IgD-negative memory B cell (primary cell): ENCODE measurements at regions not wholly inside any gene's neighbourhood (a gene's known extent, or its start where the extent isn't known, plus 50 kb on each side); places are given as distances from the start of the nearest gene placed in this dataset.

ENCODE experiments used
- H3K27ac Mint-ChIP-seq, 3 donors: one replicate each; pipeline ENCODE4 v1.8.0; 2020 to 2022; ENCODE audit warnings: mild to moderate bottlenecking in 3 of 3, mixed read lengths in 3 of 3, moderate library complexity in 1 of 3
- H3K27me3 Mint-ChIP-seq: one replicate; pipeline ENCODE4 v1.8.0; 2021; ENCODE audit warnings: mixed read lengths
- H3K36me3 Mint-ChIP-seq: one replicate; pipeline ENCODE4 v1.8.0; 2020; ENCODE audit warnings: mild to moderate bottlenecking, mixed read lengths
- H3K4me1 Mint-ChIP-seq, 3 donors: one replicate each; pipeline ENCODE4 v1.8.0; 2020 to 2022; ENCODE audit warnings: mixed read lengths in 3 of 3, mild to moderate bottlenecking in 1 of 3
- H3K4me3 Mint-ChIP-seq, 4 donors: one replicate each; pipeline ENCODE4 v1.8.0; 2020 to 2022; ENCODE audit warnings: mild to moderate bottlenecking in 4 of 4, mixed read lengths in 4 of 4, moderate library complexity in 3 of 4
- H3K9me3 Mint-ChIP-seq, 3 donors: one replicate each; pipeline ENCODE4 v1.8.0; 2020 to 2021; ENCODE audit warnings: mixed read lengths in 3 of 3, mild to moderate bottlenecking in 1 of 3

DNA sequence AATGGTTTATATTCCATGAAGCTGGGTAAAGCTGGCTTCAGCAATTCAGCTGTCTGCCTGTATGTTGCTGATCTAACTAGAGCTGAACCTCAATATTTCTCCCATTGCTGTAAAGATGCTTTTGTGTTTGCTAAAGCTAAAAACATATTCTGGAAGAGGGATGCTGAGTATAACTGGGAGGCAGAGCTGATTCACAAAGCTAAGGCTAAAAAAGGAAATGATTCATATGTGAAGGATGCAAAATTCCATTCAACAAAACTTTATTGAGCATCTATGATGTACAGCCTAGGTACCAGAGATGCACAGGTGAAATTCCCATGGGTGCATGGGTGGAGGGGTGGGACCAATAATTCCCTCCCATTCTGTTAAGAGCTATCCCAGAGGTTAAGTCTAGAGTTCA, 193.9 kb downstream of the KIF18A start:
- Mint-ChIP-seq H3K4me1 (no peaks in the 10 kb centered on the region), H3K9me3 (peaks cover 0 to 2% (median 0%) of the 10 kb centered on the region in 3 donors), H3K27me3 (no peaks in the 10 kb centered on the region), H3K4me3 (no peak overlapping the region), H3K36me3 (peaks cover 2% of the 10 kb centered on the region), H3K27ac (no peak overlapping the region)

DNA sequence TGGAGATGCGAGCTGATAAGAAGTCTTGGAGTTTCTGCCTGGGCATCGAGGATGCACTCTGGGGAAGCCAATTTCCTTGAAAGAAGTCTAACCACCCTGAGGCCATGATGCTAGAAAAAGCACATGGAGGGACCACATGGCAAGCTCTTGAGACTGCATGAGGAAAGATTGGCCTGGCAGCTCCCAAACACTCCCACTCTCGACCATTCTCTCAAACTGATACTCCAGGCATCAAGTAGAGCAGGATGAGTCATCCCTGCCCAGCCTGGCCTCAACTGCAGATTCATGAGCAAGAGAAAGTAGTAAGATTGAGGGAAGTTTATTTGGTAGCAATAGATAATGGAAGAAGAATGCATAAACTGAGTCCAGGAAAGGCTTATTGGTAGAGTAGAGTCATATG, 194.3 kb downstream of the KIF18A start:
- Mint-ChIP-seq H3K36me3 (peaks cover 2% of the 10 kb centered on the region), H3K9me3 (peaks cover 0 to 2% (median 0%) of the 10 kb centered on the region in 3 donors), H3K27ac (no peak overlapping the region), H3K27me3 (no peaks in the 10 kb centered on the region), H3K4me3 (no peak overlapping the region), H3K4me1 (no peaks in the 10 kb centered on the region)

GRCh38 chr11:27912916-27913315, 195.0 kb downstream of the KIF18A start:
- peaks cover 0 to 2% (median 0%) of the 10 kb centered on the region in 3 donors for H3K9me3 Mint-ChIP-seq
- no peak overlapping the region for H3K4me3 Mint-ChIP-seq
- no peak overlapping the region for H3K27ac Mint-ChIP-seq
- peaks cover 2% of the 10 kb centered on the region for H3K36me3 Mint-ChIP-seq
- no peaks in the 10 kb centered on the region for H3K27me3 Mint-ChIP-seq
- no peaks in the 10 kb centered on the region for H3K4me1 Mint-ChIP-seq

DNA sequence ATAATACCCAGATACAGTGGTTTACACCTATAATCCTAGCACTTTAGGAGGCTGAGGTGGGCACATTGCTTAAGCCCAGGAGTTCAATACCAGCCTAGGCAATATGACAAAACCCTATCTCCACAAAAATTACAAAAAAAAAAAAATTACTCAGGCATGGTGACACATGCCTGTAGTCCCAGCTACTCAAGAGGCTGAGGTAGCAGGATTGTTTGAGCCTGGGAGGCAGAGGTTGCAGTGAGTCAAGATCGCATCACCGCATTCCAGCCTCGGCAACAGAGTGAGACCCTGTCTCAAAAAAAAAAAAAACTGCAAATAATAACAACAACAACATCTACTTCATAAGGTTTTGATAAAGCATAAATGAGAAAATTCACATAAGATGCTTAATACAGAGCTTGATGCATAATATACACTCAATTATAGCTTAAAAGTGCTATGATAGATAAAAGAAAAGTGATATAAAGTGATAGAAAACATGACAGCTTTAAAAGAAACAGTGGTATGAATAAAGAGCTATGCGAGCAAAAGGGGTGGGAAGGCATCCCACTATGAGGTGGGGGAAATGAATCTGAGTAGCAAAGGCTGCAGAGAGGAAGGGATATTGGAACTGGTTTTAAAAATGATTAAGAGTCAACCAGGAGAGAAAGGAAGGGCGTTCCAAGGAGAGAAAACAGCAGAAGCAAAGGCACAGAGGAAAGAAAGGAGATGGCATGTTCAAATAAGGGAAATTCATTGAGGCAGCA, 197.6 kb downstream of the KIF18A start:
- H3K4me3 Mint-ChIP-seq: no peak overlapping the region
- peaks cover 0 to 4% (median 2%) of the 10 kb centered on the region in 3 donors for H3K9me3 Mint-ChIP-seq
- peaks cover 0 to 2% (median 0%) of the 10 kb centered on the region in 3 donors for H3K4me1 Mint-ChIP-seq

GRCh38 chr11:27909386-27909785, 198.6 kb downstream of the KIF18A start:
- Mint-ChIP-seq H3K4me3 (no peak overlapping the region), H3K36me3 (no peaks in the 10 kb centered on the region), H3K9me3 (peaks cover 0 to 4% (median 2%) of the 10 kb centered on the region in 3 donors), H3K4me1 (peaks cover 0 to 2% (median 0%) of the 10 kb centered on the region in 3 donors), H3K27me3 (no peaks in the 10 kb centered on the region), H3K27ac (no peak overlapping the region)

More for the DNA sequence above, 197.6 kb downstream of the KIF18A start:
- no peak overlapping the region for H3K27ac Mint-ChIP-seq
- no peaks in the 10 kb centered on the region for H3K27me3 Mint-ChIP-seq
- no peaks in the 10 kb centered on the region for H3K36me3 Mint-ChIP-seq

DNA sequence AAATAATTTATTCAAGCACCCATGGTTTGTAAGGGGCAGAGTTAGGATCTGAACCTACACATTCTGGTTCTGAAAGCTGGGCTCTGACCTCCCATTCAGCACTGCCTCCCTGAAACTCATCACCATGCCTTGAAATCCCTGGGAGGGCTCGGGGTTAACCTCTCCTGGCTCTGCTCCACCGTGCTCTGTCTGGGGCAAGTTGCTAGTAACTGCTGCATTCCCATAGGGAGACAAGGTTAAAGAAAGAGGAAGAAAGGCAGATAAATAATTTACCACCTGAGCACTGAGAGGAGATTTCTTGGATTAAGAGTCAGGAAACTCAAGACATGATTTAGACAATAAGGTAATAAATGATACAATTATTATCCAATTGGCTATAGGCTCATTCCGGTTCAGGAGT, 199.3 kb downstream of the KIF18A start:
- H3K9me3 Mint-ChIP-seq: peaks cover 0 to 4% (median 2%) of the 10 kb centered on the region in 3 donors
- no peak overlapping the region for H3K27ac Mint-ChIP-seq
- H3K4me3 Mint-ChIP-seq: no peak overlapping the region
- H3K27me3 Mint-ChIP-seq: no peaks in the 10 kb centered on the region
- H3K36me3 Mint-ChIP-seq: no peaks in the 10 kb centered on the region
- peaks cover 0 to 2% (median 0%) of the 10 kb centered on the region in 3 donors for H3K4me1 Mint-ChIP-seq

- H3K4me3 Mint-ChIP-seq: no peak overlapping the region
- no peaks in the 10 kb centered on the region for H3K36me3 Mint-ChIP-seq
- peaks cover 0 to 2% (median 0%) of the 10 kb centered on the region in 3 donors for H3K4me1 Mint-ChIP-seq
- H3K9me3 Mint-ChIP-seq: peaks cover 0 to 4% (median 2%) of the 10 kb centered on the region in 3 donors
- no peaks in the 10 kb centered on the region for H3K27me3 Mint-ChIP-seq
- H3K27ac Mint-ChIP-seq: no peak overlapping the region
Observed at GRCh38 chr11:27907530-27907929, 200.4 kb downstream of the KIF18A start.

- Mint-ChIP-seq H3K27ac (no peak overlapping the region), H3K4me3 (no peak overlapping the region), H3K27me3 (no peaks in the 10 kb centered on the region), H3K9me3 (peaks cover 0 to 4% (median 2%) of the 10 kb centered on the region in 3 donors), H3K36me3 (no peaks in the 10 kb centered on the region), H3K4me1 (peaks cover 0 to 2% (median 0%) of the 10 kb centered on the region in 3 donors)
Observed at GRCh38 chr11:27907091-27907490, 200.9 kb downstream of the KIF18A start.

GRCh38 chr11:27904358-27905055, 203.4 kb downstream of the KIF18A start:
- H3K36me3 Mint-ChIP-seq: no peaks in the 10 kb centered on the region
- H3K4me3 Mint-ChIP-seq: no peak overlapping the region
- H3K27me3 Mint-ChIP-seq: no peaks in the 10 kb centered on the region
- no peak overlapping the region for H3K27ac Mint-ChIP-seq
- peaks cover 0 to 6% (median 4%) of the 10 kb centered on the region in 3 donors for H3K9me3 Mint-ChIP-seq
- H3K4me1 Mint-ChIP-seq: peaks cover 0 to 2% (median 0%) of the 10 kb centered on the region in 3 donors

DNA sequence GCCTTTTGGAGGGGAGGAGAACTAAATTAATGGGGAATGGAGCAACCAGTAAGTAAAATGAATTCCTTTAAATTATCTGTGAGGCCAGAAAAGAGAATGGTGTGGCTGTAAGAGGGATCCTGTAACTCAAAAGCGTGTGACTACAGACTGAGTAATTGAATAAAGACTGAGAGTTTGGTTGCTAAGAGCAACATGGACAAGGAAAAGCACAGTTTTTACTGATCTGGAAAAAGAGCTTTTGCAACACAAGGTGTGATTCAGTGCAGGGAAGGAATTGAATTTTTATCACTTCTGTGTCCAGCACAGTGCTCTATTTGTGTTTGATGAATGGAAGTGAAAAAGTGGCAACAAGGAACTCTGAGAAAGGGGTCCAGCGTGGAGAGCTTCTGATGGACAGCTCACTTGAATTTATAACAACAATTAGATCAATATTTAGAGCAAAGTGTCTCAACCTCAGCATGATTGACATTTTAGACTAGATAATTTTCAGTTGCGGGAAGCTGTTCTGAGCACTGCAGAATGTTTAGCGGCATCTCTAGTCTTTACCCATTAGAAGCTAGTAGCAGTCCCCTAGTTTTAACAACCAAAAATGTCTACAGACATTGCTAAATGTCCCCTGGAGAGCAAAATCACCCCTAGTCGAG, 202.8 kb upstream of the BDNF start:
- Mint-ChIP-seq H3K4me1 (peaks cover 0 to 2% (median 0%) of the 10 kb centered on the region in 3 donors), H3K36me3 (no peaks in the 10 kb centered on the region), H3K4me3 (no peak overlapping the region), H3K9me3 (peaks cover 0 to 8% (median 4%) of the 10 kb centered on the region in 3 donors), H3K27me3 (no peaks in the 10 kb centered on the region), H3K27ac (no peak overlapping the region)

- H3K9me3 Mint-ChIP-seq: peaks cover 0 to 8% (median 5%) of the 10 kb centered on the region in 3 donors
- no peaks in the 10 kb centered on the region for H3K36me3 Mint-ChIP-seq
- H3K27ac Mint-ChIP-seq: no peak overlapping the region
- no peak overlapping the region for H3K4me3 Mint-ChIP-seq
- no peaks in the 10 kb centered on the region for H3K27me3 Mint-ChIP-seq
- H3K4me1 Mint-ChIP-seq: no peaks in the 10 kb centered on the region
Observed at GRCh38 chr11:27898166-27898565, 197.9 kb upstream of the BDNF start.

DNA sequence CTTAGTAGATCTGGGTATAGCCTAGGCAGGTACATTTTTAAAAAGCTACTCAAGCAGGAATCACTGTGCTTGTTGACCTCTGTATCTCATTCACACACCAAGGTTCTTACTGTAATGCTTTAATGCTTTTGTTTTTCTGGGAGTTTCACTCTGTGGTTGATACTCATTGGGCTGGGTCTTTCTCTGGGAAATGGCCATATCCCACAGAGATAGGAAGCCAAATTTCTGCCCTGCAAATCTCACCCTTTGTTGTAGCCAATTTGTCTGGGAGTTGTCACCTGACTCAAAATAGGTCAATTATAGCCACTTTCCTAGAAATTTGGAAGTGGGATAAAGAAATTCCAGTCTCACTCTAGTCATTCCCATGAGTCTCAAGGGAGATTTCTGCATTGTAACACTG, 195.8 kb upstream of the BDNF start:
- H3K36me3 Mint-ChIP-seq: no peaks in the 10 kb centered on the region
- no peak overlapping the region for H3K27ac Mint-ChIP-seq
- H3K4me3 Mint-ChIP-seq: no peak overlapping the region
- peaks cover 0 to 8% (median 5%) of the 10 kb centered on the region in 3 donors for H3K9me3 Mint-ChIP-seq
- H3K4me1 Mint-ChIP-seq: no peaks in the 10 kb centered on the region
- no peaks in the 10 kb centered on the region for H3K27me3 Mint-ChIP-seq

- no peak overlapping the region for H3K4me3 Mint-ChIP-seq
- no peaks in the 10 kb centered on the region for H3K4me1 Mint-ChIP-seq
- H3K36me3 Mint-ChIP-seq: no peaks in the 10 kb centered on the region
- peaks cover 0 to 5% (median 4%) of the 10 kb centered on the region in 3 donors for H3K9me3 Mint-ChIP-seq
- H3K27ac Mint-ChIP-seq: no peak overlapping the region
- H3K27me3 Mint-ChIP-seq: no peaks in the 10 kb centered on the region
Observed at GRCh38 chr11:27894552-27894951, 194.3 kb upstream of the BDNF start.

DNA sequence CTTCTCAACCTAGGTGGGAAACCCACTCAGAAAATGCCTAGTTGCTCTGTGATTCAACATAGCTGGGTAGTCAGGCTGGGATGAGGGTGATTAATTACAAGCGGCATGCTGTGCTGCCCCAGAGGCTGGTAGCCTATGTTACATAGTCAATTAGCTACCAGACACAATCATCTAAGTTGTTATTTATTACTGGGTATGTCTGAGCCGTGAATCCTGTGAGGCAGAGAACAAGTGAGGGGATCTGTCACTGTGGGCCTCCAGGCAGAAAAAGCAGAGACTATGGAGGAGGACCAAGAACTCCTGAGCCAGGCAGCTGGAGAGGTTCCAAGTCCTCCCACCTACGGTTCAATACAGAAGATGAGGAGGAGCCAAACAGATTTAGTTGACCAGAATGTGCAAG, 186.6 kb upstream of the BDNF start:
- Mint-ChIP-seq H3K4me1 (no peaks in the 10 kb centered on the region), H3K9me3 (peaks cover 0 to 3% (median 0%) of the 10 kb centered on the region in 3 donors), H3K27ac (no peak overlapping the region), H3K36me3 (peaks cover 3% of the 10 kb centered on the region), H3K4me3 (no peak overlapping the region), H3K27me3 (no peaks in the 10 kb centered on the region)

DNA sequence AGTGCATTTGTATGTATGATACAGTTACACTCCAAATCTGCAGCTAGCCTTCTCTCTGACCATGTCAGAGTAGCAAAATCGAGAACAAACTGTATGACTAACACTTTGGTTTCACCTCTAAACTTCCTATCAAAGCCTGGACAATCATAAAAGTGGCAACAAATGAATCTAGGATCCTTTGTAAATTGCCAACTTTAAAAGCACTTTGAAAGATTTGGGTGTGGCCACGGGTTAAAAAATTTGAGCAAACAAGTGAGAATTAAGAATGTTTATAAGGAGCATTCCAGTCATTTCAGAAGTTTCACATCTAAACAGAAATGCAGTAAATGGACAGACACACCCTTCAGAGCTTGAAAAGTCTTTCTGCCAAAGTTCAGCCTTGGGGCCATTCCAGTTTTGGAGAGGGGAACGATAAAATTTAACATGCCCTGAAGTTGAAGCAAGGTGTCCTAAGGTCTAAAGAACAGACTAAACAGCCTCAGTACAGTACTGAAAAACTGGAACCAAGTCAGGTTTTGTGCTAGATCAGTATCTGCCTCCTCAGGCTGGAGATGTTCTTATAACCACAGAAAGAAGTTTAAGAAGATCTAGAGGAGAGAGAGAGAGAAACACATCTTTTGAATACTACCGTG, 181.9 kb upstream of the BDNF start:
- H3K27ac Mint-ChIP-seq: no peak overlapping the region
- no peaks in the 10 kb centered on the region for H3K36me3 Mint-ChIP-seq

More for the DNA sequence above, 181.9 kb upstream of the BDNF start:
- H3K9me3 Mint-ChIP-seq: peaks cover 0 to 3% (median 0%) of the 10 kb centered on the region in 3 donors
- no peaks in the 10 kb centered on the region for H3K4me1 Mint-ChIP-seq
- H3K27me3 Mint-ChIP-seq: no peaks in the 10 kb centered on the region
- H3K4me3 Mint-ChIP-seq: no peak overlapping the region
